Panc1 (cell line): ENCODE measurements at regions not wholly inside any gene's neighbourhood (a gene's known extent, or its start where the extent isn't known, plus 50 kb on each side); places are given as distances from the start of the nearest gene placed in this dataset.

Source experiments
- ATAC-seq: fragments of 200-7000 bp; cut with Tn5 transposase; 2 replicates; pipeline ENCODE4 v1.9.1; 2020; ENCODE audit warnings: mild to moderate bottlenecking, moderate library complexity
- BruUV-seq: library from RNA; stranded (reverse); fragments of 400-500 nt; replicated peaks from 2 replicates; lab custom pipeline; 2021; lab: Mats Ljungman, UMichigan
- CTCF ChIA-PET: fragments of 300-600 bp; sonication (Branson Sonifier 250); formaldehyde crosslinking; loops from one replicate; lab custom pipeline; 2022; ENCODE audit warnings: antibody characterized with exemption; lab: Charles Lee
- POLR2A ChIA-PET: fragments of 300-600 bp; sonication (Branson Sonifier 250); formaldehyde crosslinking; loops from one replicate; lab custom pipeline; 2022; ENCODE audit warnings: antibody characterized with exemption; lab: Charles Lee
- DNase-seq: peaks from one replicate; pipeline ENCODE4 v3.0.0-alpha.2; 2010; ENCODE audit warnings: low read depth, low spot score
- H3K27ac ChIP-seq: 2 replicates; pipeline ENCODE4 v1.5.1; 2011; ENCODE audit warnings: mild to moderate bottlenecking, low read length, inconsistent platforms
- H3K27me3 ChIP-seq: fragments of 200-500 bp; sonication (Bioruptor generic); 2 replicates; pipeline ENCODE4 v1.6.0; 2014; ENCODE audit warnings: low read length, inconsistent platforms; ENCODE audit not compliant: control insufficient read depth, insufficient read depth
- H3K36me3 ChIP-seq: fragments of 200-500 bp; sonication (Bioruptor generic); 2 replicates; pipeline ENCODE4 v1.5.1; 2014; ENCODE audit warnings: inconsistent platforms, mild to moderate bottlenecking, low read length, moderate library complexity; ENCODE audit not compliant: control insufficient read depth, insufficient read depth
- H3K4me1 ChIP-seq: 2 replicates; pipeline ENCODE4 v1.5.1; 2011; ENCODE audit warnings: inconsistent platforms, mild to moderate bottlenecking, low read length, moderate library complexity; ENCODE audit not compliant: control insufficient read depth, insufficient read depth
- H3K4me3 ChIP-seq, 2 experiments: 2 replicates each; pipeline ENCODE4 v1.5.1; 2011 to 2012; ENCODE audit warnings: low read depth in 2 of 2, low read length in 2 of 2, mild to moderate bottlenecking in 2 of 2, inconsistent platforms in 1 of 2, moderate library complexity in 1 of 2
- H3K9me3 ChIP-seq: fragments of 200-500 bp; sonication (Bioruptor generic); 2 replicates; pipeline ENCODE4 v1.5.1; 2014; ENCODE audit warnings: low read depth, mild to moderate bottlenecking, inconsistent platforms, low read length, moderate library complexity; ENCODE audit not compliant: control insufficient read depth, insufficient read depth
- CTCF ChIP-seq: fragments of 450-650 bp; IDR thresholded peaks from 2 replicates; pipeline ENCODE4 v1.5.1; 2017; ENCODE audit warnings: mild to moderate bottlenecking
- POLR2AphosphoS5 ChIP-seq: IDR thresholded peaks from 2 replicates; pipeline ENCODE4 v1.6.1; 2012; ENCODE audit warnings: mild to moderate bottlenecking, low read depth, low read length, moderate library complexity
- REST ChIP-seq, 2 experiments: IDR thresholded peaks; 2 replicates each; pipeline ENCODE4 v1.6.1; 2011 to 2012; ENCODE audit warnings: low read depth in 2 of 2, control low read depth in 1 of 2, low read length in 1 of 2, mild to moderate bottlenecking in 1 of 2, moderate library complexity in 1 of 2; ENCODE audit not compliant: insufficient read depth in 1 of 2
- SIN3A ChIP-seq: IDR thresholded peaks from 2 replicates; pipeline ENCODE4 v1.6.1; 2012; ENCODE audit warnings: low read depth, mild to moderate bottlenecking, low read length, moderate library complexity, borderline replicate concordance; ENCODE audit not compliant: insufficient read depth
- TCF7L2 ChIP-seq: IDR thresholded peaks from 2 replicates; pipeline ENCODE4 v1.6.1; 2011; ENCODE audit warnings: mild to moderate bottlenecking, low read depth, low read length, inconsistent platforms
- in situ Hi-C: cut with HindIII; loops from 2 replicates; pipeline ENCODE4 v1.10.0; 2016; ENCODE audit warnings: low sequenced_read_pairs, low pct_unique_long_range_greater_than_20kb
- intact Hi-C: fragments of 100-400 bp; cut with micrococcal nuclease; formaldehyde crosslinking; loops from one replicate; pipeline ENCODE4 v1.10.0; 2022; ENCODE audit not compliant: unreplicated experiment

GRCh38 chrX:39815631-39816030 is 282.1 kb downstream of the BCOR start:
- no peak for ATAC-seq
- Histone ChIP-seq H3K4me3 (no peak overlapping the region), H3K9me3 (no peaks in the 10 kb centered on the region), H3K27me3 (no peaks in the 10 kb centered on the region), H3K27ac (no peak overlapping the region), H3K36me3 (no peaks in the 10 kb centered on the region), H3K4me1 (no peaks in the 10 kb centered on the region)
- DNase-seq, result no peak
- intact Hi-C loops, result loop anchor here (10.0 kb wide), 1 partner anchor 269 kb away; no protein-coding TSS in a partner anchor
- in situ Hi-C loops, result no loop called here
- TF ChIP-seq TCF7L2 (no peak), SIN3A (no peak), POLR2AphosphoS5 (no peak), REST (IDR thresholded peaks at IDR 0.05; ENCODE audit: insufficient read depth in 1 of 2, low read depth in 2 of 2, low read length in 1 of 2) (no peak), CTCF (no peak)
- no TSS peak for BruUV-seq
- ChIA-PET POLR2A (no interaction called here), CTCF (no interaction called here)

- Histone ChIP-seq H3K4me3 (no peak overlapping the region), H3K9me3 (no peaks in the 10 kb centered on the region), H3K36me3 (no peaks in the 10 kb centered on the region), H3K27me3 (no peaks in the 10 kb centered on the region), H3K4me1 (no peaks in the 10 kb centered on the region), H3K27ac (no peak overlapping the region)
- ATAC-seq, result no peak
- ChIA-PET POLR2A (no interaction called here), CTCF (no interaction called here)
- intact Hi-C loops, result loop anchor here (10.0 kb wide), 1 partner anchor 268 kb away; no protein-coding TSS in a partner anchor
- BruUV-seq, result no TSS peak
- DNase-seq, result no peak
- TF ChIP-seq SIN3A, result no peak
- no peak for TF ChIP-seq REST (IDR thresholded peaks at IDR 0.05; ENCODE audit: insufficient read depth in 1 of 2, low read depth in 2 of 2, low read length in 1 of 2)
- no peak for TF ChIP-seq TCF7L2
- no peak for TF ChIP-seq CTCF
- no peak for TF ChIP-seq POLR2AphosphoS5
- in situ Hi-C loops, result no loop called here
Observed at GRCh38 chrX:39816871-39817731, 280.7 kb downstream of the BCOR start.
